Hepatocyte (in vitro differentiated cells): ENCODE measurements at regions not wholly inside any gene's neighbourhood (a gene's known extent, or its start where the extent isn't known, plus 50 kb on each side); places are given as distances from the start of the nearest gene placed in this dataset.

Experiments used
- DNase-seq: peaks from one replicate; pipeline ENCODE4 v3.0.0-alpha.2; 2016; ENCODE audit warnings: low spot score
- H2AFZ ChIP-seq: fragments of 200-600 bp; sonication (generic); 2 replicates; pipeline ENCODE4 v1.6.0; 2016; ENCODE audit warnings: antibody characterized with exemption, mild to moderate bottlenecking
- H3K27ac ChIP-seq: fragments of 200-600 bp; sonication (generic); 2 replicates; pipeline ENCODE4 v1.5.1; 2016; ENCODE audit warnings: mild to moderate bottlenecking
- H3K27me3 ChIP-seq: fragments of 200-600 bp; sonication (generic); 2 replicates; pipeline ENCODE4 v1.6.1; 2016
- H3K36me3 ChIP-seq: fragments of 200-600 bp; sonication (generic); replicated peaks from 2 replicates; pipeline ENCODE4 v1.5.1; 2016; ENCODE audit warnings: low read depth; ENCODE audit not compliant: insufficient read depth
- H3K4me1 ChIP-seq: fragments of 200-600 bp; sonication (generic); 2 replicates; pipeline ENCODE4 v1.5.1; 2016; ENCODE audit warnings: mild to moderate bottlenecking, moderate library complexity; ENCODE audit not compliant: insufficient read depth
- H3K4me2 ChIP-seq: fragments of 200-600 bp; sonication (generic); 2 replicates; pipeline ENCODE4 v1.6.0; 2016
- H3K4me3 ChIP-seq: fragments of 200-600 bp; sonication (generic); 2 replicates; pipeline ENCODE4 v1.5.1; 2016; ENCODE audit warnings: mild to moderate bottlenecking
- H3K79me2 ChIP-seq: fragments of 200-600 bp; sonication (generic); 2 replicates; pipeline ENCODE4 v1.6.0; 2017; ENCODE audit warnings: mild to moderate bottlenecking
- H3K9me2 ChIP-seq: fragments of 200-600 bp; sonication (generic); replicated peaks from 2 replicates; pipeline ENCODE4 v1.6.0; 2017; ENCODE audit warnings: mild to moderate bottlenecking; ENCODE audit not compliant: insufficient read depth
- H3K9me3 ChIP-seq: fragments of 200-600 bp; sonication (generic); 2 replicates; pipeline ENCODE4 v1.5.1; 2016; ENCODE audit warnings: low read depth, mild to moderate bottlenecking
- H4K20me1 ChIP-seq: fragments of 200-600 bp; sonication (generic); 2 replicates; pipeline ENCODE4 v1.6.0; 2016; ENCODE audit warnings: mild to moderate bottlenecking; ENCODE audit not compliant: insufficient read depth, poor library complexity, severe bottlenecking
- CTCF ChIP-seq: fragments of 200-600 bp; sonication (generic); IDR thresholded peaks from 2 replicates; pipeline ENCODE4 v1.5.1; 2016; ENCODE audit warnings: antibody characterized with exemption, mild to moderate bottlenecking; ENCODE audit not compliant: poor library complexity
- EZH2 ChIP-seq: fragments of 200-600 bp; sonication (generic); IDR thresholded peaks from 2 replicates; pipeline ENCODE4 v1.6.1; 2016; ENCODE audit warnings: antibody characterized with exemption, mild to moderate bottlenecking, borderline replicate concordance
- EZH2phosphoT487 ChIP-seq: fragments of 200-600 bp; sonication (generic); IDR thresholded peaks from one replicate; pipeline ENCODE4 v1.6.1; 2018; ENCODE audit warnings: antibody characterized with exemption, mild to moderate bottlenecking, low read depth, moderate library complexity; ENCODE audit not compliant: unreplicated experiment, severe bottlenecking
- WGBS: methylation state at CpG from one replicate; pipeline ENCODE4 v1.1.6; 2016; ENCODE audit warnings: low lambda C conversion rate; ENCODE audit errors: missing lambda C conversion rate; 5-methylcytosine and 5-hydroxymethylcytosine counted together

DNA sequence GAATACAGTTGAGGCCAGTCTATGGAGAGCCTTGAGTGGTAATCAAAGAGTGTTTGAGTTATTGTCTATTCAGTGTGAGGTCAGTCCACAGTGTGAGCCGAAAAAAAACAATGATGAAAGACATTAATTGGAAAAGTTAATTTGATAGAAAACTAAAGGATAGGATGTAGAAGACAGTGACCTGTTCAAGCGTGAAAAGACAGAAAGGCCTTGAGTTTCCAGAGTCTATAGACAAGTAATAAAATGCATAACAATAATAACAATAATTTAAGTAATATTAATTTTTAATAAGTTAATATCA lies 90.4 kb downstream of the SLC30A10 start:
- H3K4me3 ChIP-seq: no peak overlapping the region
- no peak overlapping the region for H2AFZ ChIP-seq
- no peaks in the 10 kb centered on the region for H3K27me3 ChIP-seq
- no peaks in the 10 kb centered on the region for H4K20me1 ChIP-seq
- H3K36me3 ChIP-seq: no peaks in the 10 kb centered on the region
- no peak overlapping the region for H3K27ac ChIP-seq
- H3K4me2 ChIP-seq: no peak overlapping the region
- no peak for DNase-seq
- TF ChIP-seq EZH2: no peak
- no peak for TF ChIP-seq CTCF
- TF ChIP-seq EZH2phosphoT487: no peak
- H3K4me1 ChIP-seq: no peaks in the 10 kb centered on the region
- no peaks in the 10 kb centered on the region for H3K9me2 ChIP-seq
- 75% methylated on average over 2 of the region's 2 CpGs for WGBS
- no peaks in the 10 kb centered on the region for H3K79me2 ChIP-seq
- H3K9me3 ChIP-seq: no peaks in the 10 kb centered on the region

DNA sequence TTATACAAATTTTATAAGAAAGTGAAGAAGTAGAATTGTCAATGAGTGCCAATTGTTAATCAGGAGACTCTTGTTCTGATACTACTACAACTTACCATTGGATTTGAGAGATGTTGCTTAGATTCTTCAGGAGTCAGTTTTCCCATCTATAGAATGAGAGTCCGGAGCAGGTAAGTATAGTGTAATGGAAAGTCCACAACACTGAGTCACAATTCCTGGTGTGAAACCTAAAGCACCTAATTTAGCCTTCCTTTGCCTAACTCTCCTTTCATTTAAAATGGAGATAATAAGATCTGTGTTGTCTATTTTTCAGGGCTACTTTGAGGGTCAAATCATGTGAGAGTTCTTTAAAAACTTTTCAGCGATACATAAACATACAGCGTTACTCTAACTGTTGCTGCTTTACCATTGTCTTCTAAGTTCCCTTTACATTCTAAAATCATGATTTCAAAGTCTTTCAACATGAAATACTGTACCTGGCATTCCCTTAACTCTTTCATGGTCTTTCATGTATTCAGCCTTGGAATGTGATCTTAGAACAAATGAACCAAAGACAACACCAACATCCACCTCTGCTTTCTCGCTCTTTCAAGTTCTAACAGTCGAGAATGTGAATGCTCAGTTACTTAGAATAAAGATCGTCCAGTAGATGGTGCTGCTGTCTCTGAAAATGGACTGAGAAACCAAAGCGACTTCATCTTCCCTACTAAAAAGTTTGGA lies 90.9 kb downstream of the SLC30A10 start:
- Histone ChIP-seq H3K4me1 (no peaks in the 10 kb centered on the region), H3K36me3 (no peaks in the 10 kb centered on the region), H4K20me1 (no peaks in the 10 kb centered on the region), H3K27me3 (no peaks in the 10 kb centered on the region), H2AFZ (no peak overlapping the region), H3K4me3 (no peak overlapping the region), H3K9me2 (no peaks in the 10 kb centered on the region), H3K27ac (no peak overlapping the region), H3K79me2 (no peaks in the 10 kb centered on the region), H3K9me3 (no peaks in the 10 kb centered on the region), H3K4me2 (no peak overlapping the region)
- peak; percentile 80 for TF ChIP-seq CTCF
- TF ChIP-seq EZH2phosphoT487: no peak
- WGBS: 45% methylated on average over 7 of the region's 7 CpGs
- peak; percentile 71 for DNase-seq

DNA sequence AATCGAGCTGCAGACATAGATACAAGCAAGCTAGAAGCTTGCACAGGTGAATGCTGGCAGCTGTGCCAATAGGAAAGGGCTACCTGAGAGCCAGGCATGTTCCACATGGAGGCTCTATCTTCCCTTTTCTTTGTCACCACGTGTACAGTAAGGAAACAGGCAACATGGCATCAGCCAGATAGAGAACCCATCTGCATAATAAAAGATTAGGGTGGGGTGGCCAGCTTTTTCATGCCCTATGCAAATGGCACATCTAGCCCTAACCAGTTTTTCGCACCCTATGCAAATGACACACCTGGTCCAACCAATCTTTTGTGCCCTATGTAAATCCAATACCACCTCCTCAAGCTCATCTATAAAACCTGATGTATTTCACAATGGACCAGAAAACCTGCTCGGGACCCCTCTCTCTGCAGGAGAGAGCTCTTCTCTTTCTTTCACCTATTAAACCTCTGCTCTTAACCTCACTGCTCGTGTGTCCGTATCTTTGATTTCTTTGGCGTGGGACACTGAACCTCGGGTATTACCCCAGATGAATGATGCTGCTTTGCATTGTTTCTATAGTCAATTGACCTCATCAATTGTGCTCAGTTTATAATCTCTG lies 93.9 kb downstream of the SLC30A10 start:
- H3K9me3 ChIP-seq: no peaks in the 10 kb centered on the region
- no peak for DNase-seq
- WGBS: 52% methylated on average over 8 of the region's 8 CpGs
- no peak overlapping the region for H2AFZ ChIP-seq
- H3K79me2 ChIP-seq: no peaks in the 10 kb centered on the region
- no peak overlapping the region for H3K4me2 ChIP-seq
- H3K4me1 ChIP-seq: no peaks in the 10 kb centered on the region
- no peaks in the 10 kb centered on the region for H3K27me3 ChIP-seq
- no peak overlapping the region for H3K4me3 ChIP-seq
- TF ChIP-seq EZH2 (no peak), EZH2phosphoT487 (no peak), CTCF (no peak)
- no peaks in the 10 kb centered on the region for H3K9me2 ChIP-seq
- no peak overlapping the region for H3K27ac ChIP-seq
- H3K36me3 ChIP-seq: no peaks in the 10 kb centered on the region
- no peaks in the 10 kb centered on the region for H4K20me1 ChIP-seq
